SK-N-SH (cell line): ENCODE measurements at regions not wholly inside any gene's neighbourhood (a gene's known extent, or its start where the extent isn't known, plus 50 kb on each side); places are given as distances from the start of the nearest gene placed in this dataset.

Experiments used
- CTCF ChIA-PET: fragments of 300-600, 350-600 bp; formaldehyde crosslinking; extraction: SDS; loops from one replicate; lab custom pipeline; 2021; lab: Yijun Ruan, JAX
- POLR2A ChIA-PET: fragments of 350-600 bp; sonication (Branson Sonifier 250); formaldehyde crosslinking; extraction: SDS; loops from one replicate; lab custom pipeline; 2020; ENCODE audit warnings: antibody characterized with exemption, inconsistent platforms; lab: Yijun Ruan, JAX
- DNase-seq: peaks from one replicate; pipeline ENCODE4 v3.0.0; 2012
- H2AFZ ChIP-seq: fragments of 200-600 bp; sonication (generic); 2 replicates; pipeline ENCODE4 v1.8.1; 2016; ENCODE audit warnings: antibody characterized with exemption, mild to moderate bottlenecking, low read depth
- H3F3A ChIP-seq: fragments of 200-600 bp; sonication (generic); replicated peaks from 2 replicates; pipeline ENCODE3; 2016; ENCODE audit warnings: antibody characterized with exemption, mild to moderate bottlenecking; ENCODE audit not compliant: insufficient read depth
- H3K27ac ChIP-seq, 2 experiments: fragments of 200-500 bp in 1 of 2; fragments of 200-600 bp in 1 of 2; sonication (Bioruptor generic) in 1 of 2; sonication (generic), shearing (Covaris generic) in 1 of 2; 2 replicates each; pipeline versions ENCODE4 v1.5.1 to v1.6.1; 2014 to 2016; ENCODE audit warnings: low read depth in 2 of 2, inconsistent platforms in 1 of 2, low read length in 1 of 2, mild to moderate bottlenecking in 1 of 2, mixed read lengths in 1 of 2
- H3K27me3 ChIP-seq: fragments of 200-600 bp; sonication (generic), shearing (Covaris generic); 2 replicates; pipeline ENCODE4 v1.6.1; 2016; ENCODE audit warnings: mixed run types; ENCODE audit not compliant: insufficient read depth
- H3K36me3 ChIP-seq, 2 experiments: fragments of 200-500 bp in 1 of 2; fragments of 200-600 bp in 1 of 2; sonication (Bioruptor generic) in 1 of 2; sonication (generic) in 1 of 2; replicated peaks in 1 of 2; 2 replicates each; pipeline versions ENCODE3 to v1.5.1; 2014 to 2016; ENCODE audit warnings: low read length in 1 of 2, mild to moderate bottlenecking in 1 of 2; ENCODE audit not compliant: insufficient read depth in 2 of 2, control insufficient read depth in 1 of 2
- H3K4me1 ChIP-seq, 2 experiments: fragments of 200-500 bp in 1 of 2; fragments of 200-600 bp in 1 of 2; sonication (Bioruptor generic) in 1 of 2; sonication (generic), shearing (Covaris generic) in 1 of 2; 2 replicates each; pipeline versions ENCODE4 v1.5.1 to v1.6.1; 2014 to 2016; ENCODE audit warnings: low read depth in 1 of 2, low read length in 1 of 2, mixed run types in 1 of 2; ENCODE audit not compliant: insufficient read depth in 2 of 2, control insufficient read depth in 1 of 2
- H3K4me2 ChIP-seq: fragments of 200-600 bp; sonication (generic), shearing (Covaris generic); 2 replicates; pipeline ENCODE4 v1.6.1; 2017; ENCODE audit warnings: mixed run types
- H3K4me3 ChIP-seq, 2 experiments: fragments of 200-500 bp in 1 of 2; fragments of 200-600 bp in 1 of 2; sonication (Bioruptor generic) in 1 of 2; sonication (generic), shearing (Covaris generic) in 1 of 2; 2 replicates each; pipeline versions ENCODE4 v1.5.1 to v1.8.1; 2014 to 2016; ENCODE audit warnings: low read depth in 2 of 2, inconsistent platforms in 1 of 2, low read length in 1 of 2, mild to moderate bottlenecking in 1 of 2, mixed read lengths in 1 of 2, moderate library complexity in 1 of 2
- H3K79me2 ChIP-seq: fragments of 200-600 bp; sonication (generic); 2 replicates; pipeline ENCODE4 v1.8.1; 2017; ENCODE audit warnings: mild to moderate bottlenecking; ENCODE audit not compliant: insufficient read depth
- H3K9ac ChIP-seq: fragments of 200-600 bp; sonication (generic); 2 replicates; pipeline ENCODE4 v1.6.1; 2017; ENCODE audit warnings: mixed run types
- H3K9me2 ChIP-seq: fragments of 200-600 bp; sonication (generic); 2 replicates; pipeline ENCODE4 v1.6.1; 2017; ENCODE audit warnings: mixed run types
- H3K9me3 ChIP-seq: fragments of 200-600 bp; sonication (generic); 2 replicates; pipeline ENCODE4 v1.6.1; 2017; ENCODE audit warnings: mixed run types, mild to moderate bottlenecking, moderate library complexity
- H4K20me1 ChIP-seq: fragments of 200-600 bp; sonication (generic); 2 replicates; pipeline ENCODE4 v1.6.1; 2017; ENCODE audit warnings: mild to moderate bottlenecking, mixed run types; ENCODE audit not compliant: insufficient read depth
- CHD2 ChIP-seq: fragments of 150-350 bp; IDR thresholded peaks from 2 replicates; pipeline ENCODE4 v1.6.1; 2018; ENCODE audit warnings: low read length; ENCODE audit not compliant: partially characterized antibody
- CTCF ChIP-seq: fragments of 200-600 bp; sonication (generic); IDR thresholded peaks from 2 replicates; pipeline ENCODE4 v1.6.1; 2017; ENCODE audit warnings: antibody characterized with exemption, mild to moderate bottlenecking, moderate library complexity
- ELF1 ChIP-seq: IDR thresholded peaks from 2 replicates; pipeline ENCODE4 v1.4.0; 2012
- FOXJ3 ChIP-seq: sonication (generic); formaldehyde crosslinking; IDR thresholded peaks from 2 replicates; pipeline ENCODE4 v1.5.1; 2020; ENCODE audit warnings: mild to moderate bottlenecking, missing genetic modification reagents
- GABPA ChIP-seq: IDR thresholded peaks from 2 replicates; pipeline ENCODE4 v1.4.0; 2012; ENCODE audit warnings: low read depth, mild to moderate bottlenecking
- IRF3 ChIP-seq: fragments of 150-350 bp; IDR thresholded peaks from 2 replicates; pipeline ENCODE4 v1.6.1; 2016; ENCODE audit warnings: mild to moderate bottlenecking, low read depth, low read length
- NRF1 ChIP-seq: IDR thresholded peaks from 2 replicates; pipeline ENCODE4 v1.6.1; 2012; ENCODE audit warnings: low read depth, mild to moderate bottlenecking, low read length
- REST ChIP-seq: IDR thresholded peaks from 2 replicates; pipeline ENCODE4 v1.6.1; 2012; ENCODE audit warnings: mild to moderate bottlenecking, low read depth, low read length, moderate library complexity
- RXRA ChIP-seq: IDR thresholded peaks from 2 replicates; pipeline ENCODE4 v1.4.0; 2012; ENCODE audit warnings: low read depth, mild to moderate bottlenecking, borderline replicate concordance
- SMC3 ChIP-seq: IDR thresholded peaks from 2 replicates; pipeline ENCODE4 v1.6.1; 2012; ENCODE audit warnings: low read depth, low read length, improper control_type of control experiment
- TEAD4 ChIP-seq: IDR thresholded peaks from 2 replicates; pipeline ENCODE4 v1.4.0; 2012; ENCODE audit warnings: mild to moderate bottlenecking, borderline replicate concordance; ENCODE audit not compliant: insufficient read depth
- USF1 ChIP-seq: IDR thresholded peaks from 2 replicates; pipeline ENCODE4 v1.4.0; 2012; ENCODE audit warnings: low read depth, borderline replicate concordance
- USF2 ChIP-seq: fragments of 150-350 bp; IDR thresholded peaks from 2 replicates; pipeline ENCODE4 v1.6.1; 2017; ENCODE audit warnings: antibody characterized with exemption, low read length, low read depth, borderline replicate concordance
- WGBS: methylation state at CpG from one replicate; pipeline ENCODE4 v1.1.6; 2017; ENCODE audit warnings: low lambda C conversion rate; 5-methylcytosine and 5-hydroxymethylcytosine counted together
- TF ChIP-seq, protein P1 (sequence below): IDR thresholded peaks from 2 replicates; pipeline ENCODE4 v1.4.0; 2012; ENCODE audit warnings: low read depth, borderline replicate concordance
- TF ChIP-seq, protein P2 (sequence below): IDR thresholded peaks from 2 replicates; pipeline ENCODE4 v1.4.0; 2012; ENCODE audit warnings: low read depth

- H3K4me3 ChIP-seq: no peak overlapping the region
- no peaks in the 10 kb centered on the region for H3K79me2 ChIP-seq
- no peaks in the 10 kb centered on the region for H4K20me1 ChIP-seq
- peaks cover 15% of the 10 kb centered on the region; the same call in 1 of the 2 replicates for H3K9me3 ChIP-seq
- H3K9me2 ChIP-seq: no peaks in the 10 kb centered on the region
- no peaks in the 10 kb centered on the region for H3F3A ChIP-seq
- no peak for TF ChIP-seq NRF1
- TF ChIP-seq REST: no peak
- TF ChIP-seq, protein P1, sequence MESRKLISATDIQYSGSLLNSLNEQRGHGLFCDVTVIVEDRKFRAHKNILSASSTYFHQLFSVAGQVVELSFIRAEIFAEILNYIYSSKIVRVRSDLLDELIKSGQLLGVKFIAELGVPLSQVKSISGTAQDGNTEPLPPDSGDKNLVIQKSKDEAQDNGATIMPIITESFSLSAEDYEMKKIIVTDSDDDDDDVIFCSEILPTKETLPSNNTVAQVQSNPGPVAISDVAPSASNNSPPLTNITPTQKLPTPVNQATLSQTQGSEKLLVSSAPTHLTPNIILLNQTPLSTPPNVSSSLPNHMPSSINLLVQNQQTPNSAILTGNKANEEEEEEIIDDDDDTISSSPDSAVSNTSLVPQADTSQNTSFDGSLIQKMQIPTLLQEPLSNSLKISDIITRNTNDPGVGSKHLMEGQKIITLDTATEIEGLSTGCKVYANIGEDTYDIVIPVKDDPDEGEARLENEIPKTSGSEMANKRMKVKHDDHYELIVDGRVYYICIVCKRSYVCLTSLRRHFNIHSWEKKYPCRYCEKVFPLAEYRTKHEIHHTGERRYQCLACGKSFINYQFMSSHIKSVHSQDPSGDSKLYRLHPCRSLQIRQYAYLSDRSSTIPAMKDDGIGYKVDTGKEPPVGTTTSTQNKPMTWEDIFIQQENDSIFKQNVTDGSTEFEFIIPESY: no peak
- TF ChIP-seq USF2: no peak
- TF ChIP-seq SMC3: no peak
- no peak for TF ChIP-seq GABPA
- TF ChIP-seq RXRA: no peak
- no peak for TF ChIP-seq IRF3
- no peak for TF ChIP-seq USF1
- TF ChIP-seq, protein P2, sequence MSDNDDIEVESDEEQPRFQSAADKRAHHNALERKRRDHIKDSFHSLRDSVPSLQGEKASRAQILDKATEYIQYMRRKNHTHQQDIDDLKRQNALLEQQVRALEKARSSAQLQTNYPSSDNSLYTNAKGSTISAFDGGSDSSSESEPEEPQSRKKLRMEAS: no peak
- no peak for TF ChIP-seq ELF1
- TF ChIP-seq CTCF: no peak
- TF ChIP-seq TEAD4: no peak
- no peak for TF ChIP-seq FOXJ3
- no peak for TF ChIP-seq CHD2
- no peak overlapping the region for H2AFZ ChIP-seq
- H3K4me1 ChIP-seq: no peaks in the 10 kb centered on the region; a peak in 1 of 4 replicates
- DNase-seq: no peak
- ChIA-PET CTCF (interaction anchor here (0.6 to 2.5 kb wide), 10 partner anchors 9 to 1338 kb away, joined by 3 to 15 read pairs (median 4); partner anchors contain the start of gene SOX11), POLR2A (no interaction called here)
- WGBS: 57% methylated on average over 4 of the region's 4 CpGs
- H3K4me2 ChIP-seq: no peak overlapping the region
- no peak overlapping the region for H3K27ac ChIP-seq
- H3K36me3 ChIP-seq: no peaks in the 10 kb centered on the region
- H3K9ac ChIP-seq: no peak overlapping the region
- no peaks in the 10 kb centered on the region for H3K27me3 ChIP-seq
Measured at GRCh38 chr2:4353668-4354067, 650.3 kb downstream of the DCDC2C start.
